ENCODE measurements at regions not wholly inside any gene's neighbourhood (a gene's known extent, or its start where the extent isn't known, plus 50 kb on each side); places are given as distances from the start of the nearest gene placed in this dataset.

DNA sequence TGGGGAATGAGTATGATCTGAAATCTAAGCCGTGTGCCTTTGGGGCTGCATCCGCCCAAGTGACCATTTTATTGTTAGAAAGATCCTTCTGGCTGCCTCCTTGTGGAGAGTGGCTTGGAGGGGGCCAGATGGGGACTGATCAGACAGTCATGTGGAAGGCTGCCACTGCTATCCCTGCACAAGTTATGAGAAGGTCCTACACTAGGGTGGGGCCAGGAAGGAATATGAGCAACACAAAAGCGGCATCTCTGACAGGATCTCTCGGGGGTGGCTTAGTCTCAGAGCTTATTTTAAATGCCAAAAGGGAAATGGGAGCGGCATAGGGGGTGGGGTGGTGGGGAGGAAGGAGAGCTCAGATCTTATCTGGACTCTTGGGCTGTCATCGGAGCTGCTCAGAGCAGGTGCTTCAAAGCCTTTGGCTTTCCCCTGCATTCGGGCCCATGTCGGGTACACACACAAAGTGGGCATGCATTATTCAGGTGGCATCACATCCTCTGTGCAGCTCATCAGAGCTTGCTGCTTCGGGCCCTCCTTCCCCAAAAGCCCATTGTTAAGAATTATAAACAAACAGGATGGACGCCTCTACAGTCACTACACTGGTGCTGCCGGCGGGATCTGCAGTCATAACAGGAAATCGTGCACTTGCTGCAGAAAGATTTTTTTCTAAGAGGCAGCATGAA is 805.4 kb downstream of the VRK1 start:
- TF ChIP-seq POLR2A (IDR thresholded peaks at IDR 0.05) = no peak
- TF ChIP-seq, protein P1, sequence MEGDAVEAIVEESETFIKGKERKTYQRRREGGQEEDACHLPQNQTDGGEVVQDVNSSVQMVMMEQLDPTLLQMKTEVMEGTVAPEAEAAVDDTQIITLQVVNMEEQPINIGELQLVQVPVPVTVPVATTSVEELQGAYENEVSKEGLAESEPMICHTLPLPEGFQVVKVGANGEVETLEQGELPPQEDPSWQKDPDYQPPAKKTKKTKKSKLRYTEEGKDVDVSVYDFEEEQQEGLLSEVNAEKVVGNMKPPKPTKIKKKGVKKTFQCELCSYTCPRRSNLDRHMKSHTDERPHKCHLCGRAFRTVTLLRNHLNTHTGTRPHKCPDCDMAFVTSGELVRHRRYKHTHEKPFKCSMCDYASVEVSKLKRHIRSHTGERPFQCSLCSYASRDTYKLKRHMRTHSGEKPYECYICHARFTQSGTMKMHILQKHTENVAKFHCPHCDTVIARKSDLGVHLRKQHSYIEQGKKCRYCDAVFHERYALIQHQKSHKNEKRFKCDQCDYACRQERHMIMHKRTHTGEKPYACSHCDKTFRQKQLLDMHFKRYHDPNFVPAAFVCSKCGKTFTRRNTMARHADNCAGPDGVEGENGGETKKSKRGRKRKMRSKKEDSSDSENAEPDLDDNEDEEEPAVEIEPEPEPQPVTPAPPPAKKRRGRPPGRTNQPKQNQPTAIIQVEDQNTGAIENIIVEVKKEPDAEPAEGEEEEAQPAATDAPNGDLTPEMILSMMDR (IDR thresholded peaks at IDR 0.05) = no peak
